Hypothalamus (tissue), 51 donors: ENCODE measurements at regions not wholly inside any gene's neighbourhood (a gene's known extent, or its start where the extent isn't known, plus 50 kb on each side); places are given as distances from the start of the nearest gene placed in this dataset.

Source experiments
- DNase-seq, 51 donors: peaks; one replicate each; lab custom pipeline; 2025; lab: John Stamatoyannopoulos, UW

- DNase-seq: no peak
Measured at GRCh38 chr1:82932727-82933126, 1066.2 kb downstream of the TTLL7 start.

GRCh38 chr1:82932207-82932606 is 1066.7 kb downstream of the TTLL7 start:
- no peak for DNase-seq

- no peak for DNase-seq
Measured at GRCh38 chr1:82931006-82931405, 1067.9 kb downstream of the TTLL7 start.

GRCh38 chr1:82927753-82928152 is 1071.2 kb downstream of the TTLL7 start:
- DNase-seq: no peak

GRCh38 chr1:82924666-82925065 is 1074.3 kb downstream of the TTLL7 start:
- no peak for DNase-seq

- no peak for DNase-seq
Measured at GRCh38 chr1:82923931-82924330, 1075.0 kb downstream of the TTLL7 start.

- peak in 2 of 51 donors; percentile 2 to 53 for DNase-seq
Measured at GRCh38 chr1:82921759-82922158, 1077.2 kb downstream of the TTLL7 start.

GRCh38 chr1:82920418-82921248 is 1078.3 kb downstream of the TTLL7 start:
- no peak for DNase-seq

- DNase-seq: no peak
Measured at GRCh38 chr1:82919837-82920236, 1079.1 kb downstream of the TTLL7 start.

GRCh38 chr1:82907313-82907712 is 1091.6 kb downstream of the TTLL7 start:
- no peak for DNase-seq

GRCh38 chr1:82903626-82904025 is 1095.3 kb downstream of the TTLL7 start:
- no peak for DNase-seq

- DNase-seq: no peak
Measured at GRCh38 chr1:82901561-82901960, 1097.4 kb downstream of the TTLL7 start.

- no peak for DNase-seq
Measured at GRCh38 chr1:82901118-82901517, 1097.8 kb downstream of the TTLL7 start.

GRCh38 chr1:82899017-82899416 is 1098.3 kb downstream of the ADGRL2 start:
- no peak for DNase-seq

- DNase-seq: no peak
Measured at GRCh38 chr1:82897549-82897948, 1096.8 kb downstream of the ADGRL2 start.

GRCh38 chr1:82896036-82896435 is 1095.3 kb downstream of the ADGRL2 start:
- DNase-seq: no peak

- no peak for DNase-seq
Measured at GRCh38 chr1:82894635-82895034, 1093.9 kb downstream of the ADGRL2 start.

- no peak for DNase-seq
Measured at GRCh38 chr1:82893712-82894470, 1093.2 kb downstream of the ADGRL2 start.

- no peak for DNase-seq
Measured at GRCh38 chr1:82880506-82880905, 1079.8 kb downstream of the ADGRL2 start.

- DNase-seq: no peak
Measured at GRCh38 chr1:82879701-82880305, 1079.1 kb downstream of the ADGRL2 start.

GRCh38 chr1:82875170-82875569 is 1074.4 kb downstream of the ADGRL2 start:
- no peak for DNase-seq

GRCh38 chr1:82874041-82874440 is 1073.3 kb downstream of the ADGRL2 start:
- DNase-seq: no peak
